Spleen (tissue), 11 donors: ENCODE measurements at regions not wholly inside any gene's neighbourhood (a gene's known extent, or its start where the extent isn't known, plus 50 kb on each side); places are given as distances from the start of the nearest gene placed in this dataset.

ENCODE experiments used
- DNase-seq: peaks from one replicate; pipeline ENCODE4 v3.0.0-alpha.2; 2020
- H3K27ac ChIP-seq, 8 donors: fragments of 200-600 bp; sonication (generic) in 7 of 8; 1 replicate in 4 of 8; 2 replicates in 4 of 8; pipeline versions ENCODE4 v1.5.0 to v1.8.0; 2016 to 2021; ENCODE audit warnings: inconsistent platforms in 4 of 8, mild to moderate bottlenecking in 4 of 8, moderate library complexity in 1 of 8
- H3K27me3 ChIP-seq, 7 donors: fragments of 200-600 bp; sonication (generic) in 6 of 7; replicated peaks in 1 of 7; 1 replicate in 4 of 7; 2 replicates in 3 of 7; pipeline versions ENCODE4 v1.5.0 to v1.8.0; 2016 to 2021; ENCODE audit warnings: inconsistent platforms in 3 of 7, mild to moderate bottlenecking in 1 of 7
- H3K36me3 ChIP-seq, 6 donors: fragments of 200-600 bp; sonication (generic) in 5 of 6; 1 replicate in 4 of 6; 2 replicates in 2 of 6; pipeline versions ENCODE4 v1.5.0 to v1.8.0; 2016 to 2021; ENCODE audit warnings: inconsistent platforms in 2 of 6
- H3K4me1 ChIP-seq, 6 donors: fragments of 200-600 bp; sonication (generic) in 5 of 6; 1 replicate in 3 of 6; 2 replicates in 3 of 6; pipeline versions ENCODE4 v1.5.0 to v1.8.0; 2016 to 2021; ENCODE audit warnings: inconsistent platforms in 3 of 6
- H3K4me3 ChIP-seq, 8 donors: fragments of 200-600 bp; sonication (generic) in 7 of 8; 1 replicate in 4 of 8; 2 replicates in 4 of 8; pipeline versions ENCODE4 v1.5.0 to v1.8.0; 2016 to 2021; ENCODE audit warnings: inconsistent platforms in 4 of 8, mild to moderate bottlenecking in 4 of 8, moderate library complexity in 2 of 8
- H3K9me3 ChIP-seq, 8 donors: fragments of 200-600 bp; sonication (generic) in 7 of 8; 1 replicate in 4 of 8; 2 replicates in 4 of 8; pipeline versions ENCODE4 v1.5.0 to v1.8.0; 2016 to 2021; ENCODE audit warnings: inconsistent platforms in 4 of 8
- POLR2A ChIP-seq, 3 donors: fragments of 450-650 bp; IDR thresholded peaks; one replicate each; pipeline ENCODE4 v1.5.1; 2017; ENCODE audit warnings: antibody characterized with exemption in 3 of 3, mild to moderate bottlenecking in 1 of 3
- POLR2AphosphoS5 ChIP-seq, 3 donors: sonication (generic); formaldehyde crosslinking; IDR thresholded peaks; one replicate each; pipeline ENCODE4 v1.5.1; 2017; ENCODE audit warnings: antibody characterized with exemption in 3 of 3
- WGBS, 5 donors: extraction: QIAGEN DNeasy Blood & Tissue Kit in 3 of 5; methylation state at CpG; one replicate each; pipeline versions ENCODE4 v1.1.5 to v1.1.7; 2013 to 2018; 5-methylcytosine and 5-hydroxymethylcytosine counted together
- intact Hi-C: fragments of 100-400 bp; cut with DNase I; formaldehyde crosslinking; loops from one replicate; pipeline ENCODE4 v1.15.0; 2023; ENCODE audit warnings: low total_unique reads
- TF ChIP-seq, protein P1 (sequence below), 11 experiments: fragments of 200-600 bp in 7 of 11; fragments of 450-650 bp in 4 of 11; sonication (generic) in 4 of 11; IDR thresholded peaks in 8 of 11; conservative IDR thresholded peaks in 3 of 11; 1 replicate in 7 of 11; 2 replicates in 4 of 11; pipeline versions ENCODE4 v1.4.0 to v1.8.0; 2016 to 2021; ENCODE audit warnings: antibody characterized with exemption in 11 of 11, inconsistent platforms in 4 of 11, mild to moderate bottlenecking in 1 of 11
- donor health status: healthy with polysubstance abuse.
- donor health status: DM: no; HTN: no; CAD: no; lungs with moderate emphysema.
- donor health status: DM: no; HTN: no; CAD: no.
- donor health status: Bipolar disorder and iron deficiency.
- donor health status: healthy.
- donor health status: DM: no; HTN: no; CAD: no.
- donor health status: DM: yes; HTN: yes; CAD: no.

DNA sequence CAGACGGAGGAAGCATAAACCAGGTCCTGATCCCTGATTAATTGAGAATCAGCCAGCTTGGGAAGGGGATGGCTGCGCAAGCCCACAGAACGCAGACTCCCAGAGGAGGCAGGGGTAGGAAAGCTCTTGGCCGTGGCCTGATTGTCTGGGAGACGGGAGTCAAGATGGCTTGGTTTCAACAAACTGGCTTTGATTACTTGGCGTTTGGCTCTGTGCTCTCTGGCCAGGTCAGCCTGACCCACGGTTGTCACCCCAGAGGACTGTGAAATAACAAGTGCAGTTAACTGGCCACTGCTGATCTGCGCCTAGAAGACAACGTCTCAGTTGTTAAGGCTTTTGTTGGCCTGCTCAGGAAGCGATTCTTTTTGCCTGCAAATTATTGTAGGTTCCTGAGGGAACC, 387.0 kb upstream of the PROK2 start:
- intact Hi-C loops: no loop called here
- peak overlapping the region in 6 of 8 donors; percentile 5 to 53 (median 36) for H3K27ac ChIP-seq
- TF ChIP-seq, protein P1, sequence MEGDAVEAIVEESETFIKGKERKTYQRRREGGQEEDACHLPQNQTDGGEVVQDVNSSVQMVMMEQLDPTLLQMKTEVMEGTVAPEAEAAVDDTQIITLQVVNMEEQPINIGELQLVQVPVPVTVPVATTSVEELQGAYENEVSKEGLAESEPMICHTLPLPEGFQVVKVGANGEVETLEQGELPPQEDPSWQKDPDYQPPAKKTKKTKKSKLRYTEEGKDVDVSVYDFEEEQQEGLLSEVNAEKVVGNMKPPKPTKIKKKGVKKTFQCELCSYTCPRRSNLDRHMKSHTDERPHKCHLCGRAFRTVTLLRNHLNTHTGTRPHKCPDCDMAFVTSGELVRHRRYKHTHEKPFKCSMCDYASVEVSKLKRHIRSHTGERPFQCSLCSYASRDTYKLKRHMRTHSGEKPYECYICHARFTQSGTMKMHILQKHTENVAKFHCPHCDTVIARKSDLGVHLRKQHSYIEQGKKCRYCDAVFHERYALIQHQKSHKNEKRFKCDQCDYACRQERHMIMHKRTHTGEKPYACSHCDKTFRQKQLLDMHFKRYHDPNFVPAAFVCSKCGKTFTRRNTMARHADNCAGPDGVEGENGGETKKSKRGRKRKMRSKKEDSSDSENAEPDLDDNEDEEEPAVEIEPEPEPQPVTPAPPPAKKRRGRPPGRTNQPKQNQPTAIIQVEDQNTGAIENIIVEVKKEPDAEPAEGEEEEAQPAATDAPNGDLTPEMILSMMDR (IDR thresholded peaks at IDR 0.05 in 8 of 11, conservative IDR thresholded peaks at IDR 0.05 in 3 of 11): no peak
- TF ChIP-seq POLR2A (IDR thresholded peaks at IDR 0.05): no peak
- TF ChIP-seq POLR2AphosphoS5 (IDR thresholded peaks at IDR 0.05): no peak
- H3K27me3 ChIP-seq: peaks cover 0 to 12% (median 0%) of the 10 kb centered on the region in 7 donors
- H3K4me1 ChIP-seq: peaks cover 8 to 32% (median 14%) of the 10 kb centered on the region in 6 donors
- H3K36me3 ChIP-seq: no peaks in the 10 kb centered on the region
- H3K4me3 ChIP-seq: no peak overlapping the region
- H3K9me3 ChIP-seq: peaks cover 0 to 3% (median 0%) of the 10 kb centered on the region in 8 donors
- 82 to 89% (median 85%) methylated on average over 10 of the region's 10 CpGs for WGBS, 5 donors
- no peak for DNase-seq

GRCh38 chr3:72171463-72171881, 386.5 kb upstream of the PROK2 start:
- Histone ChIP-seq H3K36me3 (no peaks in the 10 kb centered on the region), H3K27me3 (peaks cover 0 to 8% (median 0%) of the 10 kb centered on the region in 7 donors), H3K9me3 (peaks cover 0 to 3% (median 0%) of the 10 kb centered on the region in 8 donors), H3K4me1 (peaks cover 3 to 28% (median 10%) of the 10 kb centered on the region in 6 donors), H3K4me3 (no peak overlapping the region), H3K27ac (peak overlapping the region in 5 of 8 donors; percentile 26 to 53 (median 46))
- intact Hi-C loops: no loop called here
- WGBS, 5 donors: 70 to 90% (median 83%) methylated on average over 6 of the region's 6 CpGs
- TF ChIP-seq POLR2AphosphoS5 (IDR thresholded peaks at IDR 0.05) (no peak), POLR2A (IDR thresholded peaks at IDR 0.05) (no peak)
- TF ChIP-seq, protein P1 (IDR thresholded peaks at IDR 0.05 in 8 of 11, conservative IDR thresholded peaks at IDR 0.05 in 3 of 11): no peak
- no peak for DNase-seq

DNA sequence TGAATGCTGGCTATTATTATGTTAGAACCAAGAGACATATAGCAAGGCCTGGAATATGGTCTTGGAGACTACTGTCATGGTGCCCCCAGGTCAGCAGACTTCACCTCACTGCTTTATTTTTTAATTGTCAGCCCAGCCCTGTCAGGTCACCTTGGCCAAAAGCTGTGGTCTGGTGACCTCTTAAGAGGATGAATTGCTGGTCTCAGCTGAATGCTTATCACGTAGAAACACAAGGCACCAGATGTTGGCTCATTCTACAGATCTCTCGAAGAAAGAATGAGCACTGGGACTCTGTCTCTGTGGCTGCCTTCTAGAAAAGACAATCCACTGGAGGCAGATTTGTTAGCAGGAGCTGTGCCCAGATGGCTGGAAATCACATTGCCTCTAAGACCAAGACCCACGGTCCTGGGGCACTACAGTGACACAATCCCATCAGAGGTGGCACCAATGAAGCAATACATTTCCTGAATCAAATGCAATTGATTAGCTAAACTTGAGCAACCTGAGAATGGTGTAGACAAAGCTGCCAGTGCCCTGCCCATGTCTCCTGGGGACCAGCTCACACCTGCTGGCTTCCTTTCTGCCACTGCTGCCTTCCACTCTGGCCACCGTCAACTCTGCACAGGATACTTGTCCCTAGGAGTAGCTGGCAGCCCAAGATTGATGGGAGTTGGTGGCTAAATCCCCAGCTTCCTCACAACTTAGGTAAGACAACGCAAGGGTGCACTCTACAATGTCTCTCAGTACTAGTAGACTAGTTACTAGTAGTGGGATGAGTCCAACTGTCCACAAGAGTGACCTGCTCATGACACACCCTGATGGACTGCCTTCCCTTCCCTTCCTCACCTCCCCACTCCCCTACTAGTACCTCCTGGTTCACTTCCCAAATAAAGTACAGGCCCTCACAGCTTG, 384.9 kb upstream of the PROK2 start:
- Histone ChIP-seq H3K4me3 (no peak overlapping the region), H3K27ac (no peak overlapping the region), H3K4me1 (peaks cover 0 to 24% (median 10%) of the 10 kb centered on the region in 6 donors), H3K27me3 (peaks cover 0 to 6% (median 0%) of the 10 kb centered on the region in 7 donors), H3K9me3 (peaks cover 0 to 3% (median 0%) of the 10 kb centered on the region in 8 donors), H3K36me3 (no peaks in the 10 kb centered on the region)
- intact Hi-C loops: no loop called here
- no peak for DNase-seq
- 63 to 79% (median 75%) methylated on average over 5 of the region's 5 CpGs for WGBS, 5 donors
- TF ChIP-seq POLR2AphosphoS5 (IDR thresholded peaks at IDR 0.05) (no peak), POLR2A (IDR thresholded peaks at IDR 0.05) (no peak)
- TF ChIP-seq, protein P1 (IDR thresholded peaks at IDR 0.05 in 8 of 11, conservative IDR thresholded peaks at IDR 0.05 in 3 of 11): no peak

DNA sequence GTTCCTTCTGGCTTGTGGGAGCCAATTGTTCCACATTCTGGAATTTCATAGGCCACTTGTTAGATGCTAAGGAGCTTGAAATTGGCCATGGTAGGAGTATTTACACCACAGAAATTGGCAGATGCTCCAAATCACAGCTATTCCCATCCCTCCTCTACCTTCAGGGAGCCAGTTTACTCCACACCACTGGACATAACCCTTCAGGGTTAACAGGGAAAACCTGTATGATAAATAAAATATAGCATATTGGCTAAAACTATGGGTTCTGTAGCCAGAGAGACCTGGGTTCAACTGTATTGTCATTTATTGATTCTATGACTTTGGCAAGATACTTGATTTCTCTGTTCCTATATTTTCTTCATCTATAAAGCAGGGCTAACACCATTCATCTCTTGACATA, 384.2 kb upstream of the PROK2 start:
- peaks cover 0 to 6% (median 0%) of the 10 kb centered on the region in 7 donors for H3K27me3 ChIP-seq
- no peak overlapping the region for H3K4me3 ChIP-seq
- TF ChIP-seq, protein P1 (IDR thresholded peaks at IDR 0.05 in 8 of 11, conservative IDR thresholded peaks at IDR 0.05 in 3 of 11): no peak
- TF ChIP-seq POLR2A (IDR thresholded peaks at IDR 0.05): no peak
- intact Hi-C loops: no loop called here
- peaks cover 0 to 3% (median 0%) of the 10 kb centered on the region in 8 donors for H3K9me3 ChIP-seq
- no peak overlapping the region for H3K27ac ChIP-seq
- no peak for DNase-seq
- peaks cover 0 to 30% (median 16%) of the 10 kb centered on the region in 6 donors for H3K4me1 ChIP-seq
- H3K36me3 ChIP-seq: no peaks in the 10 kb centered on the region
